OCI-LY7 (cell line): ENCODE measurements at regions not wholly inside any gene's neighbourhood (a gene's known extent, or its start where the extent isn't known, plus 50 kb on each side); places are given as distances from the start of the nearest gene placed in this dataset.

ENCODE experiments used
- BruUV-seq: library from RNA; stranded (reverse); fragments of 400-500 nt; replicated peaks from 2 replicates; lab custom pipeline; 2021; lab: Mats Ljungman, UMichigan
- CTCF ChIA-PET: fragments of 300-600 bp; sonication (Branson Sonifier 250); formaldehyde crosslinking; loops from one replicate; lab custom pipeline; 2022; ENCODE audit warnings: antibody characterized with exemption; ENCODE audit not compliant: unreplicated experiment; lab: Charles Lee
- POLR2A ChIA-PET: fragments of 300-600 bp; sonication (Branson Sonifier 250); formaldehyde crosslinking; loops from one replicate; lab custom pipeline; 2022; ENCODE audit warnings: antibody characterized with exemption; lab: Charles Lee
- DNase-seq: peaks from one replicate; pipeline ENCODE4 v3.0.0-alpha.2; 2015; ENCODE audit warnings: low spot score
- H2AFZ ChIP-seq: fragments of 200-600 bp; sonication (generic), shearing (Covaris generic); 2 replicates; pipeline ENCODE4 v1.6.1; 2014; ENCODE audit warnings: mild to moderate bottlenecking, antibody characterized with exemption, low read length, moderate library complexity
- H3K27ac ChIP-seq: fragments of 200-600 bp; sonication (generic); 2 replicates; pipeline ENCODE4 v1.5.1; 2014; ENCODE audit warnings: mixed run types, low read depth, mild to moderate bottlenecking, moderate library complexity, low read length, inconsistent platforms; ENCODE audit not compliant: poor library complexity, severe bottlenecking
- H3K36me3 ChIP-seq: fragments of 200-600 bp; sonication (generic); 2 replicates; pipeline ENCODE4 v1.6.1; 2014; ENCODE audit warnings: mild to moderate bottlenecking, antibody characterized with exemption, low read length, moderate library complexity, mixed read lengths; ENCODE audit not compliant: insufficient read depth
- H3K4me1 ChIP-seq: fragments of 200-600 bp; sonication (generic); 2 replicates; pipeline ENCODE4 v1.5.1; 2014; ENCODE audit warnings: mild to moderate bottlenecking, low read length; ENCODE audit not compliant: insufficient read depth, poor library complexity, severe bottlenecking
- H3K4me2 ChIP-seq: fragments of 200-600 bp; sonication (generic); 2 replicates; pipeline ENCODE4 v1.6.1; 2014; ENCODE audit warnings: mild to moderate bottlenecking, low read length
- H3K4me3 ChIP-seq: fragments of 200-600 bp; sonication (generic); 2 replicates; pipeline ENCODE4 v1.5.1; 2014; ENCODE audit warnings: mild to moderate bottlenecking, low read depth, low read length; ENCODE audit not compliant: poor library complexity, severe bottlenecking
- H3K79me2 ChIP-seq: fragments of 200-600 bp; sonication (generic); 2 replicates; pipeline ENCODE4 v1.6.1; 2016; ENCODE audit warnings: low read depth, mild to moderate bottlenecking, low read length, moderate library complexity, mixed read lengths; ENCODE audit not compliant: insufficient read depth
- H3K9me2 ChIP-seq: fragments of 200-600 bp; sonication (generic); 2 replicates; pipeline ENCODE4 v1.6.1; 2016; ENCODE audit warnings: mild to moderate bottlenecking, low read length, mixed read lengths; ENCODE audit not compliant: insufficient read depth
- H3K9me3 ChIP-seq: fragments of 200-600 bp; sonication (generic); 2 replicates; pipeline ENCODE4 v1.6.1; 2014; ENCODE audit warnings: mild to moderate bottlenecking, mixed run types, low read length, mixed read lengths
- H4K20me1 ChIP-seq: fragments of 200-600 bp; sonication (generic); 2 replicates; pipeline ENCODE4 v1.6.1; 2014; ENCODE audit warnings: mild to moderate bottlenecking, antibody characterized with exemption, low read length, moderate library complexity, mixed read lengths; ENCODE audit not compliant: insufficient read depth
- EZH2phosphoT487 ChIP-seq: fragments of 200-600 bp; sonication (generic); IDR thresholded peaks from 2 replicates; pipeline ENCODE4 v1.6.1; 2018; ENCODE audit warnings: low read depth, borderline replicate concordance, mild to moderate bottlenecking, mixed run types, antibody characterized with exemption, low read length, moderate library complexity, mixed read lengths
- intact Hi-C: fragments of 100-400 bp; cut with micrococcal nuclease; formaldehyde crosslinking; loops from one replicate; pipeline ENCODE4 v1.10.0; 2022; ENCODE audit not compliant: unreplicated experiment
- TF ChIP-seq, protein P1 (sequence below): fragments of 200-600 bp; sonication (generic); conservative IDR thresholded peaks from 2 replicates; pipeline ENCODE4 v1.5.1; 2014; ENCODE audit warnings: mild to moderate bottlenecking, antibody characterized with exemption, low read length, moderate library complexity, mixed read lengths

DNA sequence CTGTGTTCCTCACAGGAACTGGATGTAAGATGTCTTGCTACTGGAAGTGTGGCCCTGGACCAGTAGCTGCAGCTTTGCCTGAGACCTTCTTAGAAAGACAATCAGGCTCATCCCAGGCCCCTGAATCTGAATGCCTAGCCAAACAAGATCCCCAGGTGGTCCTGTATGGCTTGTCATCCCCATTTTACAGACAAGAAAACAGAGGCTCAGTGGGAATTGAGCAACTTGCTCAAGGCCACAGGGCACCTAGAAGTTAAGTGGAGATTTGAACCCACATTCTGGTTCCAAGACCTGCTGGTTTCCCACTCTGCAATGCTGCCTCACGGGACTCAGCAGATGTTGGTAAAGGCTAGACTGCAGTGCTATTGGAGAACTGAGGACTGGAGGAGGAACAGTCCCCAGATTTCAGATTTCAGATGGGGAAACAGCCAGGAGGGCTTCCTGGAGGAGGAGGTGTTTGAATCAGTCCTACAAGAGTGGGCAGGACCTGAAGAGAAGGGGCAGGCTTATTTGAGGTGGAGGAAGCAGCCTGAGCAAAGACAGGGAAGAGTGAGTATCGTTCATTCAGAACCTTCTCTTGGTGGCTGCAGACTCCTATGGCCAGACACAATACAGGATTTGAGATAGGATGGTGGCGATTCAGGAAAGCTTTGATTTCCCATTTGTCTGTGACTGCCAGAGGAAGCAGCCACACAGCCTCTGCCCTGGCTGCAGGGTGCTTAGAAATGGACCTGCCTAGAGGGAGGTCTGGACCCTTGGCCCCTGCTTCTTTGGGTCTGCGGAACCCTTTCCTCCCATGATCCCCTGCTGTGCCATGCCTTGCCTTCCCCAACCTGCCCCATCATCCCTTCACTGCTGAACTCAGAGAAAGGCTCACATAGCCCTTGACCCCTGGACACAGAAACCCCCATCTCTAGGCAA lies 233.4 kb upstream of the NLRP1 start:
- Histone ChIP-seq H3K9me2 (no peaks in the 10 kb centered on the region), H2AFZ (no peak overlapping the region), H3K4me2 (no peak overlapping the region), H3K27ac (no peak overlapping the region), H3K36me3 (no peaks in the 10 kb centered on the region), H3K9me3 (no peaks in the 10 kb centered on the region), H3K79me2 (no peaks in the 10 kb centered on the region), H4K20me1 (no peaks in the 10 kb centered on the region), H3K4me1 (no peaks in the 10 kb centered on the region), H3K4me3 (no peak overlapping the region)
- BruUV-seq: no TSS peak
- intact Hi-C loops: no loop called here
- no peak for DNase-seq
- no peak for TF ChIP-seq EZH2phosphoT487
- TF ChIP-seq, protein P1, sequence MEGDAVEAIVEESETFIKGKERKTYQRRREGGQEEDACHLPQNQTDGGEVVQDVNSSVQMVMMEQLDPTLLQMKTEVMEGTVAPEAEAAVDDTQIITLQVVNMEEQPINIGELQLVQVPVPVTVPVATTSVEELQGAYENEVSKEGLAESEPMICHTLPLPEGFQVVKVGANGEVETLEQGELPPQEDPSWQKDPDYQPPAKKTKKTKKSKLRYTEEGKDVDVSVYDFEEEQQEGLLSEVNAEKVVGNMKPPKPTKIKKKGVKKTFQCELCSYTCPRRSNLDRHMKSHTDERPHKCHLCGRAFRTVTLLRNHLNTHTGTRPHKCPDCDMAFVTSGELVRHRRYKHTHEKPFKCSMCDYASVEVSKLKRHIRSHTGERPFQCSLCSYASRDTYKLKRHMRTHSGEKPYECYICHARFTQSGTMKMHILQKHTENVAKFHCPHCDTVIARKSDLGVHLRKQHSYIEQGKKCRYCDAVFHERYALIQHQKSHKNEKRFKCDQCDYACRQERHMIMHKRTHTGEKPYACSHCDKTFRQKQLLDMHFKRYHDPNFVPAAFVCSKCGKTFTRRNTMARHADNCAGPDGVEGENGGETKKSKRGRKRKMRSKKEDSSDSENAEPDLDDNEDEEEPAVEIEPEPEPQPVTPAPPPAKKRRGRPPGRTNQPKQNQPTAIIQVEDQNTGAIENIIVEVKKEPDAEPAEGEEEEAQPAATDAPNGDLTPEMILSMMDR: no peak
- ChIA-PET CTCF (no interaction called here), POLR2A (no interaction called here)

DNA sequence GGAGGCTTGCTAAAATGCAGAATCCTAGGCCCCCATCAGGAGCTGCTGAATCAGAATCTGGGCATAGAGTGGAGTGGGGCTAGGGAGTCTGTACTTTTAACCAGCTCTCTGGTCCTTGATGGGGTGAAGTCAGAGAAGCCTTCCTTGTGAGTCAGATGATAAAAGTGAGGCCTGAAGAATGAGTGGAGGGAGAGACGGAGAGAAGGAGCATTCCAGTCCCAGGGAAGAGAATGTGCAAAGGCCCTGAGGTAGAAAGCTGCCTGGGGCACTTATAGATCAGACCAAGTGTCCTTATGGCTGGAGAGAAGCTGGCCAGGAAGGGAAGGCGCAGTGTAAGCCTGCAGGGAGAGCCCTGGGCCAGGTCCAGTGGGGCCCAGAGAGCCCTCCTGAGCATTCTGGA lies 235.1 kb upstream of the NLRP1 start:
- CTCF ChIA-PET: no interaction called here

More for the DNA sequence above, 235.1 kb upstream of the NLRP1 start:
- Histone ChIP-seq H3K27ac (no peak overlapping the region), H3K9me3 (no peaks in the 10 kb centered on the region), H3K4me1 (no peaks in the 10 kb centered on the region), H4K20me1 (no peaks in the 10 kb centered on the region), H3K4me2 (no peak overlapping the region), H3K79me2 (no peaks in the 10 kb centered on the region), H2AFZ (no peak overlapping the region), H3K36me3 (no peaks in the 10 kb centered on the region), H3K4me3 (no peak overlapping the region), H3K9me2 (no peaks in the 10 kb centered on the region)
- TF ChIP-seq, protein P1: no peak
- TF ChIP-seq EZH2phosphoT487: no peak
- POLR2A ChIA-PET: no interaction called here
- no TSS peak for BruUV-seq
- DNase-seq: no peak
- intact Hi-C loops: no loop called here
